C1 segment of cervical spinal cord (tissue), 14 donors: ENCODE measurements at regions not wholly inside any gene's neighbourhood (a gene's known extent, or its start where the extent isn't known, plus 50 kb on each side); places are given as distances from the start of the nearest gene placed in this dataset.
"Not testable (repeated sequence)": the region's sequence is repeated elsewhere in the genome, so short reads cannot be mapped to it uniquely, and the experiment has no call there.

ENCODE experiments used
- DNase-seq, 14 donors: peaks; one replicate each; lab custom pipeline; 2025; lab: John Stamatoyannopoulos, UW

- DNase-seq = no peak
Measured at GRCh38 chr7:16369855-16370254, 51.5 kb downstream of the CRPPA start.

- DNase-seq = not testable (repeated sequence)
Measured at GRCh38 chr7:16369309-16369708, 52.0 kb downstream of the CRPPA start.

GRCh38 chr7:16368885-16369284 is 52.5 kb downstream of the CRPPA start:
- no peak for DNase-seq

GRCh38 chr7:16367115-16367514 is 54.2 kb downstream of the CRPPA start:
- no peak for DNase-seq

- no peak for DNase-seq
Measured at GRCh38 chr7:16365952-16366351, 55.4 kb downstream of the CRPPA start.

GRCh38 chr7:16365177-16365576 is 56.2 kb downstream of the CRPPA start:
- DNase-seq = no peak

- no peak for DNase-seq
Measured at GRCh38 chr7:16359216-16359615, 62.1 kb downstream of the CRPPA start.

GRCh38 chr7:16357921-16358320 is 63.4 kb downstream of the CRPPA start:
- peak in 3 of 14 donors; percentile 17 to 83 (median 25) for DNase-seq

- no peak for DNase-seq
Measured at GRCh38 chr7:16357474-16357873, 63.9 kb downstream of the CRPPA start.

GRCh38 chr7:16356301-16356958 is 64.9 kb downstream of the CRPPA start:
- DNase-seq = no peak

GRCh38 chr7:16354573-16354972 is 66.8 kb downstream of the CRPPA start:
- DNase-seq = no peak

GRCh38 chr7:16353226-16353625 is 68.1 kb downstream of the CRPPA start:
- DNase-seq = no peak

GRCh38 chr7:16350634-16351033 is 70.7 kb downstream of the CRPPA start:
- no peak for DNase-seq

- DNase-seq = no peak
Measured at GRCh38 chr7:16348251-16348650, 73.1 kb downstream of the CRPPA start.

- no peak for DNase-seq
Measured at GRCh38 chr7:16347827-16348192, 73.5 kb downstream of the CRPPA start.

GRCh38 chr7:16347066-16347826 is 74.1 kb downstream of the CRPPA start:
- no peak for DNase-seq

- no peak for DNase-seq
Measured at GRCh38 chr7:16345979-16346958, 75.1 kb downstream of the CRPPA start.

- DNase-seq = no peak
Measured at GRCh38 chr7:16344927-16345326, 76.4 kb downstream of the CRPPA start.

GRCh38 chr7:16343612-16344011 is 77.7 kb downstream of the CRPPA start:
- DNase-seq = no peak

- no peak for DNase-seq
Measured at GRCh38 chr7:16338065-16338464, 83.3 kb downstream of the CRPPA start.

- DNase-seq = no peak
Measured at GRCh38 chr7:16326106-16326505, 95.2 kb downstream of the CRPPA start.

GRCh38 chr7:16323313-16323712 is 98.0 kb downstream of the CRPPA start:
- DNase-seq = no peak
